PFSK-1 (cell line): ENCODE measurements at regions not wholly inside any gene's neighbourhood (a gene's known extent, or its start where the extent isn't known, plus 50 kb on each side); places are given as distances from the start of the nearest gene placed in this dataset.

Experiments used
- SIN3A ChIP-seq: IDR thresholded peaks from 2 replicates; pipeline ENCODE4 v1.6.1; 2012; ENCODE audit warnings: mild to moderate bottlenecking, low read length, moderate library complexity, borderline replicate concordance; ENCODE audit not compliant: insufficient read depth
- TAF1 ChIP-seq: IDR thresholded peaks from 2 replicates; pipeline ENCODE4 v1.6.1; 2012; ENCODE audit warnings: low read length, control low read depth, borderline replicate concordance; ENCODE audit not compliant: insufficient read depth

DNA sequence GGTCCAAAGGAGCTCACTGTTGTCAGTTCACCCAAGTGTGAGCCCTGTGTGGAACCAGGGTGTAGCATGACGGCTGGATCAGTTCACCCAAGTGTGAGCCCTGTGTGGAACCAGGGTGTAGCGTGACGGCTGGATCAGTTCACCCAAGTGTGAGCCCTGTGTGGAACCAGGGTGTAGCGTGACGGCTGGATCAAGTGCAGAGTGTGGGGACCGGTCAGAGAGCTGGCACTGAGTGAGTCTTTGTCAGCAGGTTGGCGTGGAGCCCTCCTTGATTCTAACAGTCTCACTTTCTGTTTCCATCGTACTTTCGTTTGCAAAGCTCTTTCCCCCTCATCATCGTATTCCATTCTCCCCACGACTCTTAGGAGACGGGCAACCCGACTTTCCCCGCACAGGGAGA lies 57.9 kb upstream of the DLG1 start:
- TF ChIP-seq TAF1 (no peak), SIN3A (no peak)
